Fibroblast of skin of left quadriceps (primary cell): ENCODE measurements at regions not wholly inside any gene's neighbourhood (a gene's known extent, or its start where the extent isn't known, plus 50 kb on each side); places are given as distances from the start of the nearest gene placed in this dataset.

Experiments used
- DNase-seq, 2 experiments: peaks; one replicate each; pipeline ENCODE4 v3.0.0-alpha.2; 2013; ENCODE audit warnings: low read depth in 2 of 2

DNA sequence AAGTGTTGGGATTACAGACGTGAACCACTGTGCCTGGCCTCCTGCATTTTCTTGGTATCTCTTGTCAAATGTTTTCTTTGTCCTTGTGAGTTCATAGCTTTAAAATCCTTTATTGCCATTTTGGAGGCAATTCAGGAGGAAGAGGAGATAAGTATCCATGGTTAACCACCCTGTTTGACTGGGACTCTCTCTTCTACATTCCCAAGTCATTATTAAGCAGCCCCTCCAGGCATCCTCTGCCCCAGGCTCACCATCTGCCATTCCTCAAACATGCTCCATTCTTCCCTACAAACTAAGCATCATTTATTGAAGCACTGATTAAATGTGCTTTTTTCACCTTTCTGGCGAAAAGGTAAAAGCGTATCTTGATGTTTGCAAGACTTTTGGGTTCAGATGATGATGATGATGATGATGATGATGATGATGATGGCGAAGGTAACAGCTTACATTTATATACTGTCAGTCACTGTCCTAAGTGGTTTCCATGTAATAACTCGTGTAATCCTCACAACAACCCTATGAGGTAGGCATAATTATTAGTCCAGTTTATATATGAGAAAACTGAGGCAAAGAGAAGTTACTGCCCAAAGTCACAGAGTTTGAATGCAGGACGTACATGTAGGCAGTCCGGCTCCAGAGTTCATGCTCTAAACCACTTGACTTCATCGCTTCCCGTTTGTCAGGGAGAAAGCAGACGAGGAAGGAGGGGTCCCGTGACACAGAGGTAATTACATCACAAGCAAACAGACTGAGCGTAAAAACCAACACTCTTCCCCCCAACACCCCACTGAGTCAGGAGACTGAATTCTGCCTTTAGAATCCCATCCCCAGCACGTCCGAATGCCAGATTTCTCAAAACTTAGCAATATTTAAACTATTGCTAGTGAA lies 69.7 kb upstream of the ACKR3 start:
- no peak for DNase-seq

DNA sequence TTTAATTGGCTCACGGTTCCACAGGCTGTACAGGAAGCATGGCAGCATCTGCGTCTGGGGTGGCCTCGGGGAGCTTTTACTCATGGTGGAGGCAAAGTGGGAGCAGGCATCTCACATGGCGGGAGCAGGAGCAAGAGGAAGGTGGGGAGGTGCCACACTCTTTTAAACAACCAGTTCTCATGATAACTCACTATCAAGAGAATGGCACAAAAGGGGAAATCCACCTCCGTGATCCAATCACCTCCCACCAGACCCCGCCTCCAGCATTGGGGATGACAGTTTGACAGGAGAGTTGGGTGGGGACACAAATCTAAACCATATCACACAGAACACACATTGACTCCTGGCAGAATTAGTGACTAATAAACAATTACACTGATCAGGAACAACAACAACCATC lies 68.6 kb upstream of the ACKR3 start:
- no peak for DNase-seq

DNA sequence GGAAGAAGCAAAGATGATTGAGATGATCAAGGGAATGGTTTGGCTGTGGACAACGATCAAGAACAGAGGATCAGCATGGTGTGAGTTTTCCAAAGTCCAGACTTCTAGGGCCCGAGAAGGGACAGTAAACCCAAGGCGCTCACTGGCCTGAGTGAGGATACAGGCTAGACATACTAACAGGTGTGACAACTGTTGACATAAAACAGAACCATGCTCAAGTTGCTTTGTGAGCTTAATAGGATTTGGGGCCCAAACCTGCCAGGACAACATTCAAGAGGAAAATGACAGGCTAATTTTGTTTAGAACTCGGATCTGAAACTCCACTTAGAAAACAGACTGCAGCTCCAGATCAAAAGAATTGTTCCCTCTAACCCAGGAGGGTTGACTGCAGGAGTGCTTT lies 68.1 kb upstream of the ACKR3 start:
- DNase-seq, result no peak

GRCh38 chr2:236503100-236503499 lies 66.5 kb upstream of the ACKR3 start:
- DNase-seq, result no peak

- DNase-seq, result no peak
These were observed 66.0 kb upstream of the ACKR3 start for GRCh38 chr2:236503583-236503982.

GRCh38 chr2:236505041-236505440 lies 64.6 kb upstream of the ACKR3 start:
- no peak for DNase-seq

DNA sequence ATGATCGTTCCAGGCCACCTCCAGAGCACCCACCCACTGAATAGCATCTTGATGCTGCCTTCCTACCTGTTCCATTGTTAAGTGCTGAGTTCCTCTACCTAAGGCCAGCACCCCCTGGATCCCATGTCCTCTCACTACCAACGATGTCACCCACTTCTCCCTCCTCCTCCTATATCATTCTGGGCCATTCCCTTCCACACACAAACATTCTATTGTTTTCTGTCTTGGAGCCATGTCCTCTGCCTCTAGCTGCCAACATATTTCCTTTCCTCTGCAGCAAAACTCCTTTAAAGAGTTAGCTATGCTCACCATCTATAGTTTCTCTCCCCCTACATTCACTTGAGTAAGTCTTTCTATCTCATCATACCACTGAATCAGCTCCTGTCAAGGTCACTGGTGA lies 64.0 kb upstream of the ACKR3 start:
- no peak for DNase-seq

DNA sequence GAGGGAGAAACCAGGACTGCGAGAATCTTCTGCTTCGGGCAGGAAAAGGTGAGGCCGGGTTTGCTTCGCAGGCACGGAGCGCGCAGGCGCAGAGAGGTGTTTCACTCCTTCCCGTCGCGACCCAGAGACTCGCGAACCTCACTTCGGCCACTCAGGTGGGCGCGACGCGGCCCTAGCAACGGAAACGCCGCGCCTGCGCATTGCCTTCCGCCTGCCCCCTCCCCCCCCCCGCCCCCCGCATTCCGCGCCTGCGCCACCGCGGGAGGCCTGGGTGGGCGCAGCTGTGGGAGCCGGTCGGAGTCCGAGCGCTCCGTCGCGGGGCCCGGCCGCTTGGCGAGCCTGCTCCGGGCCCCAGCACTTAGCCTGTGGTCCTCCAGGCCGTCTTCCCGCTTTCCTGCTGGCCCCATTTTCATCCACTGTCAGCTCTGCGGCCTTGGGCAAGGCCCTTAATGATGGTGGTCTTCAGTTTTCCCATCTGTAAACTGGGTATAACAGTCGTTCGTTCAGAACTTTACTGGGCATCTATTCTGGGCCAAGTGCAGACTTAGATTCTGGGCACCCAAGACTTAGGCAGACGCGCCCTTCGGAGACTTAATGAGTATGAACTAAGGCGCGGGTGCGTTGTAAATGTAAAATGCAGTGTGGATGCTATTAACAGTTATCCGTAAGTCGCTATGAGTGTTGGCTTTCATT lies 62.1 kb upstream of the ACKR3 start:
- peak; percentile 24 to 27 for DNase-seq

GRCh38 chr2:236508466-236508865 lies 61.2 kb upstream of the ACKR3 start:
- no peak for DNase-seq

DNA sequence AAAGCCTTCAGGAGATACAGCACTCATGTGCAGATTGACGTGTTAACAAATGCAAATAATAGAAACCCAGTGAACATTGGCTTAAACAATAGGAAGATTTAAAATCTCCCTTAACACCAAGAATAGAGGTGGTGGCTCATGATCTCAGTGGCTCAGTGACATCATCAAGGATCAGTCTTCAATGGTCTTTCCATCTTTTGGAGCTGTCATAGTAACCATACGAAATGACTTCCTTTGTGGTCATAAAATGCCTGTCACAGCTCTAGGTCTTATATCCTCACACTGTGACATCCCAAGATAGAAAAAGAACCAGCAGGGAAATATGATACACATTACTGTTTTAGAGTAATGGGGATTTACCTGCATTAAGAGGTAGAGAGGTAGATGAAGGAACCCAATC lies 59.6 kb upstream of the ACKR3 start:
- DNase-seq, result no peak

DNA sequence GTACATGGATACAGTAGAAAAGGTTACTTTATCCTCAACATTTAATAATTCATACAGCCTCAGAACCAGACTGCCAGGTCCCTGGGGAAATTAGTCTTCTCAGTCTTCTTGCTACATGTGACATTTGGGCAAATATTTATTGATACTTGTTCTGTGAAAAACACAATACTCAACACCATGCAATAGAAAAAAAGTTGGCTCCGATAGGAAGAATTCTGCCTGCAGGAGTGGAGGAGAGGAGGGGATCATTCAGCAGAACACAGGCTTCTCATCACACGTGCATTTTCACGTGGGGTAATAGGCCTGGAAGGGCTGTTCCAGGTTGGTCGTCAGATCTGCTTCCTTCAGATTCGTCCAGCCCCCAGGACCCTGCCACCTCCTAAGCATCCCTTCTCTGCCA lies 58.4 kb upstream of the ACKR3 start:
- DNase-seq, result no peak

DNA sequence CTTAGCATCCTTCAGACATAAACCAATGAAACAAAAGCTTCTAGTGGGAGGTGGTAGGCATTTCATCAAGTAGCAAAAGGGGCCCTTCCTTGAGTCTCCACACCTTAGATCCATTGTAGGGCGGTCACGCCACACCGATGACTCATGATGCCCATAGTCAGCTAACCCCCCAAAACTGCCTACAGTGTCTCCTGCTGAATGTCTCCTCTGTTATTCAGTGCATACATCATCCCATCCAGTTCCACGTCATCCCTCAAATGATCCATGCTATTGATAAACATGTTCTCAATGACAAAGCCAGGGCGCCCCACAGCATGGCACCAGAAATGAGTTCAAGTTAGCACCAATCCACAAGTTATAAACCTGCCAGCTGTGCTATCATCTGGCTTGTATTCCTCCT lies 57.4 kb upstream of the ACKR3 start:
- DNase-seq, result no peak

GRCh38 chr2:236512902-236513435 lies 56.7 kb upstream of the ACKR3 start:
- DNase-seq, result peak; percentile 24 to 30

DNA sequence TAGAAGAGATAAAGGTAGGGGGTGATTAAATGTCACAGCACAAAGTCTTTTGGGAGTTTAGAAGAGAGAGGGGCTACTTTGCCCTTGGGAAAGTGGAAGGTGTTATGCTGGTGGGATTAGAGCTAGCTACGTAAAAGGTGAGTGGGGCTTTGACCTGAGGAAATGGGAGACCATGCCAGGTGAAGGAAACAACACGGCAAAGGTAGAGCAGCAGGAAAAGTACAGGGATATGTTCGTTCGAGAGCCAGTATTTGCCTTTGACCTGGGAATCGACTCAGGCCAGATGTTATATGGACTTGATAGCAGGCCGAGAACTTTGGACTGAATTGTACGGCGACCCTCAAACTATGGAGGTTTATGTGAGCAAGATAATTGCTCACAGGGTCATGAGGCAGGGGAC lies 55.7 kb upstream of the ACKR3 start:
- DNase-seq, result no peak

GRCh38 chr2:236516708-236517107 lies 52.9 kb upstream of the ACKR3 start:
- DNase-seq, result no peak

DNA sequence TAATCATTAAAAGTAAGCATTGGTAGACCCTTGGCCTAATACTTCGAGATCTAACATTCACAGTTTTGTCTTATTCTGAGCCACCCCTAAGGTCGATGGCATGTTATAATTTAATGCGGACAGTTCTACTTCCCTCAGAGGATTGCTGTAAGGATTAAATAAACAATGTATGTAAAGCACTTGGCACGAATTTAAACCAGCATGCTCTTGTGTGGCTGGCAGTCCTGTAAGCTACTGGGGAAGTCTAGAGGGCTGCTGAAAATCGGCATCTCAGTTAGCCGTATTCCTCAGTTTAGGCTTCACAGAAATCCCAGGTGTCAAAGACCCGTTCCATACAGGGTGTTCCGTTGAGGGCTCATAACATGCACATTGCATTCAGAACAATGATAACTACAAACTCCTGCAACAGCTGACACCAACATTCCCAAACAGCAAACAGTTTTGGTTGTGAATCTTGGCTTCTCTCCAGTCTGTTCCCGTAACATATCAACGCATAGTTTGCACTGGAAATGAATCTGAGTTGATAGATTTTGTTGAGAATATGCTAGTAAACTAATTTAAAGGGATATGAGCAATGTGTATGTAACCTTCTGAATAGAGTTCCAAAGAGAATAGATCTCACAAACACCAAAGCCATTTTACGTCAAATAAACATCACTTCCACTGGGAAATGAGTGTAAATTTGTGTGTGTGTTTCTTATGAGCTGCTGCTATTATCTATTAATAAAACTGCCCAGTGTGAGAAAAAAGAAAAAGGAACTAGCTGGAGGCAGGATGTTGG lies 52.2 kb upstream of the ACKR3 start:
- DNase-seq, result no peak
